ENCODE measurements at regions not wholly inside any gene's neighbourhood (a gene's known extent, or its start where the extent isn't known, plus 50 kb on each side); places are given as distances from the start of the nearest gene placed in this dataset.

DNA sequence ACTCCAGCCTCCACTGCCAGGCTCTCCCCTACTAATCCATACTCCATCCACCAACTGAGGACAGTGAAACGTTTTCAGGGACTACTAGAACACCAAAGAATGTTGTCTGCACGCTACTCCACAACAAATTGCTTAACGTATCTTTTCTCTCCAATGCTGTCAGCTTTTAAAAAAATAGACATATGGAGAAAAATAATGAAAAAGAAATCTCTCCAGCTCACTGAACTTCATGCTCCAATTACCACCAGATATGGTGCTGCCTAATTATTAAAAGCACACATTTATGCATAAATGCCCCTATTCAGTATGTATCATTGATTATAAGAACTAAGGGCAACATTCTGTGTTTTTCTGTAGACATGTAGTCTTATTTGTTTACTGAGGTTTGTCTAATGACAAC is 672.2 kb upstream of the ANO3 start:
- Histone ChIP-seq H3K9me3 (ENCODE audit: control insufficient read depth, insufficient read depth, low read depth, low read length) (no peaks in the 10 kb centered on the region), H3K4me1 (ENCODE audit: control insufficient read depth, insufficient read depth, low read length) (no peaks in the 10 kb centered on the region), H3K36me3 (ENCODE audit: control insufficient read depth, insufficient read depth, low read length) (no peaks in the 10 kb centered on the region), H3K4me3 (ENCODE audit: low read depth, low read length) (no peak overlapping the region), H3K27ac (ENCODE audit: low read depth, low read length) (no peak overlapping the region), H3K27me3 (ENCODE audit: control insufficient read depth, insufficient read depth, low read length) (no peaks in the 10 kb centered on the region), H3K9ac (ENCODE audit: low read length) (no peak overlapping the region)

DNA sequence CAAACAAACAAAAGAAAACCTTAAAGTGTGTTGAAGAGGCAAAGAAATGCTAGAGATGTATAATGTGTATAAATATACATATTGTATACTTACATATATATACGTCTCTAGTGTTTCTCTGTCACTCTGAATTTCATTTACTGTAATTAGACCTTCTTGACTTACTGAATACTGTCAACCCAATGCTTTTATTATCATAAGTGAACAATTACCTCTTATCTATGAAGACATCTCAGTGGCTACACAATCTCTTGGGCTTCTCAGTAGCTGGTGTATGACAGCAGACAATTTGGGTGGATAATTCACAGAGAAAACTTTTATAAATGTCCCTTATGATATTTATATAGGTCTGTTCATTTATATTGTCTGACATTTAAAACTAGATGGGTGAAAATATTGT is 664.1 kb upstream of the ANO3 start:
- Histone ChIP-seq H3K36me3 (ENCODE audit: control insufficient read depth, insufficient read depth, low read length) (no peaks in the 10 kb centered on the region), H3K4me3 (ENCODE audit: low read depth, low read length) (no peak overlapping the region), H3K9ac (ENCODE audit: low read length) (no peak overlapping the region), H3K4me1 (ENCODE audit: control insufficient read depth, insufficient read depth, low read length) (no peaks in the 10 kb centered on the region), H3K27me3 (ENCODE audit: control insufficient read depth, insufficient read depth, low read length) (no peaks in the 10 kb centered on the region), H3K27ac (ENCODE audit: low read depth, low read length) (no peak overlapping the region), H3K9me3 (ENCODE audit: control insufficient read depth, insufficient read depth, low read depth, low read length) (no peaks in the 10 kb centered on the region)

DNA sequence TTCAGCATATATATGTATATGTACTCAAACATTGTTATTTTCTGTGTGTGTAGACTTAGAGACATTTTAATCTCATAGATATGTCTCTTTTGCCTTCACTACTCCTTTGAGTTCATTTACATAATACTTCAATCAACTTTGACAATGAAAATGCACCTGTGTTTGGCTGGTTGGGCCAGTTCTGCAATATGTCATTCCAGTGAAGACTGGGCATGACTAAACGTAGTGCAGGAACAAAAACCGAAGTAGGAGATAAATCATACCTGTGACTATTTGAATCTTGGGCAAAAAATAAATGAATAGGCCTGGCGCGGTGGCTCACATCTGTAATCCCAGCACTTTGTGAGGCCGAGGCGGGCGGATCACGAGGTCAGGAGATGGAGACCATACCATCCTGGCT is 640.0 kb upstream of the ANO3 start:
- Histone ChIP-seq H3K36me3 (ENCODE audit: control insufficient read depth, insufficient read depth, low read length) (no peaks in the 10 kb centered on the region), H3K27ac (ENCODE audit: low read depth, low read length) (no peak overlapping the region), H3K9ac (ENCODE audit: low read length) (no peak overlapping the region), H3K9me3 (ENCODE audit: control insufficient read depth, insufficient read depth, low read depth, low read length) (peaks cover 13% of the 10 kb centered on the region; the same call in 1 of the 2 replicates), H3K4me1 (ENCODE audit: control insufficient read depth, insufficient read depth, low read length) (no peaks in the 10 kb centered on the region), H3K27me3 (ENCODE audit: control insufficient read depth, insufficient read depth, low read length) (no peaks in the 10 kb centered on the region), H3K4me3 (ENCODE audit: low read depth, low read length) (no peak overlapping the region)

DNA sequence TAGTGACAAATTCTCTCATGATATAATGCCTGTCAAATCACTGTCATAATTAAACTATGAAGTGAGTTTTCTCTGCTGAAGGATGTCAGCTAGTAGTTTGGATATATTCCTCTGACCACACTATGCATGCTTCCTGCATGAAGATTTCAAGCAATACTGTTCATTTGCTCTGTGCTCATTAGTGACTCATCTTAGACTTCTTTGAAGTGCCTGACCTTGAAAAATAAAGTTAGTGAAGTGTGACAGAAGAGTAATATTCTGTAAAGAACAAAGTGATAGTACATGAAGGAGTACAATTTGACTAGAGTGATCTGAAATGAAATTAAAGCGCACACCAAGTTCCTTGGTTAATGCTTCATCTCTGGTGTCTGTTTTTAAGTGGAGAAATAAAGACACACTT is 629.5 kb upstream of the ANO3 start:
- no peaks in the 10 kb centered on the region for H3K36me3 ChIP-seq (ENCODE audit: control insufficient read depth, insufficient read depth, low read length)
- no peak overlapping the region for H3K27ac ChIP-seq (ENCODE audit: low read depth, low read length)
- no peaks in the 10 kb centered on the region for H3K27me3 ChIP-seq (ENCODE audit: control insufficient read depth, insufficient read depth, low read length)
- no peak overlapping the region for H3K4me3 ChIP-seq (ENCODE audit: low read depth, low read length)
- no peak overlapping the region for H3K9ac ChIP-seq (ENCODE audit: low read length)
- H3K4me1 ChIP-seq (ENCODE audit: control insufficient read depth, insufficient read depth, low read length), result no peaks in the 10 kb centered on the region
- H3K9me3 ChIP-seq (ENCODE audit: control insufficient read depth, insufficient read depth, low read depth, low read length), result no peaks in the 10 kb centered on the region

DNA sequence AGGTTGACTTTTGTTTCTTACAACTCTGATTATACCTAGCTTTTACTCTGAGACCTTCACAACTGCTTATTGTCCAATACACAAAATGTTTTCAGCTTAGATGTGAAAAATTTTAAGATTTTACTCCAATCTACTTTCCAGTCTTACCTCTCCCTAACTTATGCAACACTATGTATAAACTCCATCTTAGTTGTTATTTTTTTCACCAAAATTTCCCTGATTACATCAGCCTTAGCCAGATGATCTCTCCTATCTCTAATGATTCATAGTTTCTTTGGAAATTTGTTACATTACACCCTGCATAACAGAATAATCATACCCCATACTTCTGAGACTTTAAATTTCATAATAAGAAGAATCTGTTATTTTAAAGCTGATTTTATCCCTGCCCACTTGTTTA is 621.0 kb upstream of the ANO3 start:
- Histone ChIP-seq H3K9me3 (ENCODE audit: control insufficient read depth, insufficient read depth, low read depth, low read length) (0 out of 2 replicates have a peak, but pooled peaks cover 2% of the 10 kb centered on the region), H3K27me3 (ENCODE audit: control insufficient read depth, insufficient read depth, low read length) (no peaks in the 10 kb centered on the region), H3K4me3 (ENCODE audit: low read depth, low read length) (no peak overlapping the region), H3K4me1 (ENCODE audit: control insufficient read depth, insufficient read depth, low read length) (no peaks in the 10 kb centered on the region), H3K9ac (ENCODE audit: low read length) (no peak overlapping the region), H3K27ac (ENCODE audit: low read depth, low read length) (no peak overlapping the region), H3K36me3 (ENCODE audit: control insufficient read depth, insufficient read depth, low read length) (no peaks in the 10 kb centered on the region)

DNA sequence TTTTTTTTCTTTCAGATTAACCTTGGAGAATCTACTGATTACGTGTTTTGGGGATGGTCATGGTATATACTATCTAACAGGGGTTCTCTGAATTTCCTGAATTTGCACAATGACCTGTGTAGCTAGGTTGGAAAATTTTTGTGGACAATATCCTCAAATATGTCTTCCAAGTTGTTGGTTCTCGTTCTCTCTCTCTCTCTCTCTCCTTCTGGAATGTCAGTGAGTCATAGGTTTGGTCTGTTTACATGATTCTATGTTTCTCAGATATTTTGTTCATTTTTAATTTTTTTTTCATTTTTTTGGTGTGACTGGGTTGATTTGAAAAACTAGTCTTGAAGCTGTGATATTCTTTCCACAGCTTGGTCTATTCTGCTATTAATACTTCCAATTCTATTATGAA is 604.0 kb upstream of the ANO3 start:
- Histone ChIP-seq H3K4me3 (ENCODE audit: low read depth, low read length) (no peak overlapping the region), H3K27ac (ENCODE audit: low read depth, low read length) (no peak overlapping the region), H3K27me3 (ENCODE audit: control insufficient read depth, insufficient read depth, low read length) (no peaks in the 10 kb centered on the region), H3K4me1 (ENCODE audit: control insufficient read depth, insufficient read depth, low read length) (no peaks in the 10 kb centered on the region), H3K36me3 (ENCODE audit: control insufficient read depth, insufficient read depth, low read length) (no peaks in the 10 kb centered on the region), H3K9ac (ENCODE audit: low read length) (no peak overlapping the region), H3K9me3 (ENCODE audit: control insufficient read depth, insufficient read depth, low read depth, low read length) (0 out of 2 replicates have a peak, but pooled peaks cover 5% of the 10 kb centered on the region)

DNA sequence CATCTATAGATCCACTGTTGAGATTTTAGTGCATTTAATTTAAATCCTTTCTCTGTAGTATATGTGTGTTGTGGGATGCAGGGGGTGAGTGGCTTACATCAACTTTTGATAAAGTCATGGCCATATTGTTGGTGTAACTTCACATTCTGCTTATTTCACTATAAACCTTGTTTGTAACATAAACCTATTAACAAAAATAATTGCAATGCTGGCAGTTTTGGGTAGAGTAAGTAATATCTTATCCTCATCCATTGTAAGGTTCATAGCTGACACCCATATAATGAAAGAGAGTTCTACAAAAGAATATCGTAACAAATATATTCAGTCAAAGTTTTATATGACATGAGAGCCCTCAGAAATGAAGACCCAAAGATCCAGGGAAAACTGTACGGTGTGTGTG is 601.7 kb upstream of the ANO3 start:
- Histone ChIP-seq H3K36me3 (ENCODE audit: control insufficient read depth, insufficient read depth, low read length) (no peaks in the 10 kb centered on the region), H3K4me1 (ENCODE audit: control insufficient read depth, insufficient read depth, low read length) (0 out of 2 replicates have a peak, but pooled peaks cover 4% of the 10 kb centered on the region), H3K9ac (ENCODE audit: low read length) (no peak overlapping the region), H3K27me3 (ENCODE audit: control insufficient read depth, insufficient read depth, low read length) (no peaks in the 10 kb centered on the region), H3K27ac (ENCODE audit: low read depth, low read length) (no peak overlapping the region), H3K9me3 (ENCODE audit: control insufficient read depth, insufficient read depth, low read depth, low read length) (0 out of 2 replicates have a peak, but pooled peaks cover under 1% of the 10 kb centered on the region), H3K4me3 (ENCODE audit: low read depth, low read length) (no peak overlapping the region)

DNA sequence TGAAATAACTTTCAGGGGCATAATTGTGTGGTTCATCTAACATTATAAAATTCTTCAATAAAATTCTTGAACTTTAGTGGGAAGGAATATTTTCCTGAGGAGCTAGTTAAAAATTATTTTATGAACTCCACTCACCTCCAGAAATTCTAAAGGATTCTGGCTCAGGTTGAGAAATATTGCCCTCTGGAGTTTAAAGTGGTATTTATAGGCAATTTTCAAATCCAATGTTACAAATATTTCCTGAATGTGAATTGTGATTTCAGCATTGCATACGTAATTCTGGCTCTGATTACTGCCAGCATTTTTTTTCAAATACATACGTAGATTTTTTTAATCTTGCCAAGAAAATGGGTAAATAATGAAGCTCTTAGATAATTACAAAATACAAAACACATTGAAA is 598.2 kb upstream of the ANO3 start:
- Histone ChIP-seq H3K9ac (ENCODE audit: low read length) (no peak overlapping the region), H3K27ac (ENCODE audit: low read depth, low read length) (no peak overlapping the region), H3K4me3 (ENCODE audit: low read depth, low read length) (no peak overlapping the region), H3K4me1 (ENCODE audit: control insufficient read depth, insufficient read depth, low read length) (0 out of 2 replicates have a peak, but pooled peaks cover 4% of the 10 kb centered on the region), H3K9me3 (ENCODE audit: control insufficient read depth, insufficient read depth, low read depth, low read length) (no peaks in the 10 kb centered on the region), H3K27me3 (ENCODE audit: control insufficient read depth, insufficient read depth, low read length) (no peaks in the 10 kb centered on the region), H3K36me3 (ENCODE audit: control insufficient read depth, insufficient read depth, low read length) (no peaks in the 10 kb centered on the region)

DNA sequence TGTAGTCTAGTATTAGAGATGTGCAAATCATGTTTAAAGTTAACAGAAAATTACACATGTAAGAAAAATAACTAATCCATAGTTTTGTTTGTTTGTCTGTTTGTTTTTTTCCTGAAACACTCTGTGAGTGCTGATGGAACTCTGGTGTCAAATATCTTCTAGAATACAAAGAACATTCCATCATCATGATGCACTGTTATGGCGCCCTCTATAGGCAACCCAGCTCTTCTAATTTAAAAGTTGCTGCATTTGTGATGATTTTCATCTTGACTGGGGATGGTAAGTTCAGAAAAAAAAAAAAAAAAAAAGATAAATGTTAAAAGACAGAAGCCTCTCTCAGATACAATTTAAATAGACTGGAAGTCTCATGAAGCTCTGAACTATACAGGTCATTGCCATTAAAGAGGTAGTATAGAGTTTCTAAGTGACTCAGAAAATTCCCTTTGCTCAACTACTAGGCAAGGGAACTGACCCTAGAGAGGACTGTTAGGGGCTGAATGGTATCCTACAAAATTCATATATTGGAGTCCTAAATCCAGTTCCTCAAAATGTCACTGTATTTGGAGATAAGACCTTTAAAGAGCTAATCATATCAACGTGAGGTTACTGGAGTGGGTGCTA is 597.2 kb upstream of the ANO3 start:
- Histone ChIP-seq H3K4me3 (ENCODE audit: low read depth, low read length) (no peak overlapping the region), H3K4me1 (ENCODE audit: control insufficient read depth, insufficient read depth, low read length) (0 out of 2 replicates have a peak, but pooled peaks cover 4% of the 10 kb centered on the region), H3K27me3 (ENCODE audit: control insufficient read depth, insufficient read depth, low read length) (no peaks in the 10 kb centered on the region), H3K36me3 (ENCODE audit: control insufficient read depth, insufficient read depth, low read length) (no peaks in the 10 kb centered on the region), H3K9ac (ENCODE audit: low read length) (no peak overlapping the region), H3K27ac (ENCODE audit: low read depth, low read length) (no peak overlapping the region), H3K9me3 (ENCODE audit: control insufficient read depth, insufficient read depth, low read depth, low read length) (no peaks in the 10 kb centered on the region)

DNA sequence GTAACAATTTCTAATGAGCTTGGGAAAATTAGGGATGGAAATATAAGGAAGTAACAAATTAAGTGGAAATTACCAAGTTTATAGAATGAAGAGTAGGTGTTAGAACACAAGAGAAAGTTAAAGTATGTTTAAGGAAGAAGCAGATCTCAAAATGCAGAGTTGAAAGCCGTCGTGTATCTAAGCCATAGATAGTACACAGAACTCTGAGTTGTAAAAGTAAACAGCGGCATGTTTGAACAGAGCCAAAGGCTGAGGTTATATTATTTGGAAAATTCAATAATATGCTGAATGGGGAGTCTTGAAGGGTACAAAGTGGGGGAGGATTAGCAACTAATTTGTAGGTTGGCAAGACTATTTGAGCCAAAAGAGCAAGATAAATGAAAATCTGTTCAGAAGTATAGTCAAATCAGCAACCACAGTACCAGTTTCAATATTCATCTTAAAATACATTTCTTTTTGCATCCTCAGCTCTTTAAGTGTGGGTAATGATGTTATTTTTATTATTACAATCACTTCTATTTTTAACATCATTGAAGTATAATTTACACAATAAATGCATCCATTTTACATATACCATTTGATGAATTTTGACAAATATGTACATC is 594.8 kb upstream of the ANO3 start:
- H3K27ac ChIP-seq (ENCODE audit: low read depth, low read length), result no peak overlapping the region
- no peaks in the 10 kb centered on the region for H3K9me3 ChIP-seq (ENCODE audit: control insufficient read depth, insufficient read depth, low read depth, low read length)
- H3K9ac ChIP-seq (ENCODE audit: low read length), result no peak overlapping the region
- no peaks in the 10 kb centered on the region for H3K36me3 ChIP-seq (ENCODE audit: control insufficient read depth, insufficient read depth, low read length)
- H3K4me1 ChIP-seq (ENCODE audit: control insufficient read depth, insufficient read depth, low read length), result 0 out of 2 replicates have a peak, but pooled peaks cover 4% of the 10 kb centered on the region
- no peak overlapping the region for H3K4me3 ChIP-seq (ENCODE audit: low read depth, low read length)
- H3K27me3 ChIP-seq (ENCODE audit: control insufficient read depth, insufficient read depth, low read length), result no peaks in the 10 kb centered on the region

DNA sequence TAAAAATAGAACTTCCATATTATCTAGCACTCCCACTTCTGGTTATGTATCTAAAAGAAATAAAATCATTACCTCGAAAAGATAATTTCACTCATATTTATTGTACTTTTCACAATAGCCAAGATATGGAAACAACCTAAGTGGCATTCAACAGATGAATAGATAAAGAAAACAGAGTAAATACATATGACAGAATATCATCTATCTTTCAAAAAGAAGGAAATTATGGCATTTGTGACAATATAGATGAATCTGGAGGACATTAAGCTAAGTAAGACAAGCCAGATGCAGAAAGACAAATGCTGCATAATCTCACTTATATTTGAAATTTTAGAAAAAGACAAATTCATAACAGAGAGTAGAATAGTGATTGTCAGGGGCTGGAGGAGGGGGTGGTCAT is 590.0 kb upstream of the ANO3 start:
- H3K36me3 ChIP-seq (ENCODE audit: control insufficient read depth, insufficient read depth, low read length), result no peaks in the 10 kb centered on the region
- H3K9me3 ChIP-seq (ENCODE audit: control insufficient read depth, insufficient read depth, low read depth, low read length), result no peaks in the 10 kb centered on the region
- no peak overlapping the region for H3K27ac ChIP-seq (ENCODE audit: low read depth, low read length)
- no peaks in the 10 kb centered on the region for H3K4me1 ChIP-seq (ENCODE audit: control insufficient read depth, insufficient read depth, low read length)
- no peak overlapping the region for H3K9ac ChIP-seq (ENCODE audit: low read length)
- no peaks in the 10 kb centered on the region for H3K27me3 ChIP-seq (ENCODE audit: control insufficient read depth, insufficient read depth, low read length)
- H3K4me3 ChIP-seq (ENCODE audit: low read depth, low read length), result no peak overlapping the region
